ENCODE measurements at regions not wholly inside any gene's neighbourhood (a gene's known extent, or its start where the extent isn't known, plus 50 kb on each side); places are given as distances from the start of the nearest gene placed in this dataset.

GRCh38 chr2:189298038-189298437 is 118.5 kb upstream of the COL5A2 start:
- no peak for TF ChIP-seq POLR2A (IDR thresholded peaks at IDR 0.05; ENCODE audit: low read length)
- TF ChIP-seq GATA1 (IDR thresholded peaks at IDR 0.05; ENCODE audit: low read depth, low read length): no peak
